ENCODE measurements at regions not wholly inside any gene's neighbourhood (a gene's known extent, or its start where the extent isn't known, plus 50 kb on each side); places are given as distances from the start of the nearest gene placed in this dataset.

DNA sequence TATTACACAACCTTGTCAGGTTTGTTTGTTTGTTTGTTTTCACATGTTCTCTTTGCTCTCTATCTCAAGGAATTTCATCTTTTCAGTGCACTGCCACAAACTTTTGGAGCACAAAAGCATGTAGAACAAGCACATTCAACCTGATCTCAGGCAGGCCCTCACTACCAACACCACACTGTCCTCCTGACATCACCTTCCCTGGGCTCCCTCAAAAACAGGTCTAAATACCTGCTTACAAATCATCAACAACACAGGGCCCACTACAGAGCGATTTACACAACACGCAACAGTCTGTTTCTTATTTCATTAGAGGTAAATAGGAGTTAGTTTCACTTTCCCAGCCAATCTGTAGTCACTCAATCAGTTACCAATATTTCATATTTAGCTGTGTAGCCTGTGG is 241.4 kb downstream of the EPHA7 start:
- TF ChIP-seq SUZ12 (IDR thresholded peaks at IDR 0.05; ENCODE audit: extremely low read depth, insufficient read depth, insufficient read length) = no peak
- TF ChIP-seq YY1 (IDR thresholded peaks at IDR 0.05; ENCODE audit: insufficient read depth, insufficient read length) = no peak
